ENCODE measurements at regions not wholly inside any gene's neighbourhood (a gene's known extent, or its start where the extent isn't known, plus 50 kb on each side); places are given as distances from the start of the nearest gene placed in this dataset.
"Not testable (repeated sequence)": the region's sequence is repeated elsewhere in the genome, so short reads cannot be mapped to it uniquely, and the experiment has no call there.

DNA sequence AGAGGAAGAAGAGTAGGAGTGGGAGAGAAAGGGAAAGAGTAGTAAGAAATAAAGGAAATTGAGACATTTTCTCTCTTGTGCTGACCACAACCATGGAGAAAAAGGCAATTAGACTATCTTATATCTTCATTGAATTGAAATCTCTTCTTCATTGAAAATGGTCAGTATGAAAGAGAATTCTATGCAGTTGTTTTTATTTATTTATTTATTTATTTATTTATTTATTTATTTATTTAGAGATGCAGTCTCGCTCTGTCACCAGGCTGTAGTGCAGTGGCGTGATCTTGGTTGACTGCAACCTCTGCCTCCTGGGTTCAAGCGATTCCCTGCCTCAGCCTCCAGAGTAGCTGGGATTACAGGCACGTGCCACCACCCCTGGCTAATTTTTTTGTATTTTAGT, 447.1 kb downstream of the PTPRC start:
- TF ChIP-seq, protein P1, sequence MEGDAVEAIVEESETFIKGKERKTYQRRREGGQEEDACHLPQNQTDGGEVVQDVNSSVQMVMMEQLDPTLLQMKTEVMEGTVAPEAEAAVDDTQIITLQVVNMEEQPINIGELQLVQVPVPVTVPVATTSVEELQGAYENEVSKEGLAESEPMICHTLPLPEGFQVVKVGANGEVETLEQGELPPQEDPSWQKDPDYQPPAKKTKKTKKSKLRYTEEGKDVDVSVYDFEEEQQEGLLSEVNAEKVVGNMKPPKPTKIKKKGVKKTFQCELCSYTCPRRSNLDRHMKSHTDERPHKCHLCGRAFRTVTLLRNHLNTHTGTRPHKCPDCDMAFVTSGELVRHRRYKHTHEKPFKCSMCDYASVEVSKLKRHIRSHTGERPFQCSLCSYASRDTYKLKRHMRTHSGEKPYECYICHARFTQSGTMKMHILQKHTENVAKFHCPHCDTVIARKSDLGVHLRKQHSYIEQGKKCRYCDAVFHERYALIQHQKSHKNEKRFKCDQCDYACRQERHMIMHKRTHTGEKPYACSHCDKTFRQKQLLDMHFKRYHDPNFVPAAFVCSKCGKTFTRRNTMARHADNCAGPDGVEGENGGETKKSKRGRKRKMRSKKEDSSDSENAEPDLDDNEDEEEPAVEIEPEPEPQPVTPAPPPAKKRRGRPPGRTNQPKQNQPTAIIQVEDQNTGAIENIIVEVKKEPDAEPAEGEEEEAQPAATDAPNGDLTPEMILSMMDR (conservative IDR thresholded peaks at IDR 0.05; ENCODE audit: control insufficient read depth, insufficient read depth, low read depth, low read length), result no peak
- no peak for DNase-seq (ENCODE audit: low read depth)
- H3K4me3 ChIP-seq (ENCODE audit: control insufficient read depth, low read depth, low read length), result no peak overlapping the region

DNA sequence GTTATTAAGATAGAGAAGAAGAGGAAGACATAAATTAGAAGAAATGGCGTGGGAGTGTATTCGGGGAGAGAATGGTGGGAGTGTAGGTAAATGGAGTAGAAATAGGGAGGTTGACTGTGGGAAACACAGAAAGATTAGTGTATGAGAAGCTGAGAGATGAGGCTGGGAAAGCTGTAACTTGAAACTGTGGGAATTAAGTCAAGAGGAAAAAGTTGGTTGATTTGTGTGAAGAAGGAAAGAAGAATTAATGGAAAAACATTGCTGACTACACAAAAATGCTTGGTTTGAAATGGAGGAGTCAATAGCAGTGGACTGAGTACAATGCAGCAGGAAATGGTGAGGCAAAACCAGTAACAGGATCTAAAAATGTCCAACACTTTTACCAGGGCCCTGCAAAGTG, 448.3 kb downstream of the PTPRC start:
- TF ChIP-seq, protein P1 (conservative IDR thresholded peaks at IDR 0.05; ENCODE audit: control insufficient read depth, insufficient read depth, low read depth, low read length), result no peak
- no peak for DNase-seq (ENCODE audit: low read depth)
- no peak overlapping the region for H3K4me3 ChIP-seq (ENCODE audit: control insufficient read depth, low read depth, low read length)

DNA sequence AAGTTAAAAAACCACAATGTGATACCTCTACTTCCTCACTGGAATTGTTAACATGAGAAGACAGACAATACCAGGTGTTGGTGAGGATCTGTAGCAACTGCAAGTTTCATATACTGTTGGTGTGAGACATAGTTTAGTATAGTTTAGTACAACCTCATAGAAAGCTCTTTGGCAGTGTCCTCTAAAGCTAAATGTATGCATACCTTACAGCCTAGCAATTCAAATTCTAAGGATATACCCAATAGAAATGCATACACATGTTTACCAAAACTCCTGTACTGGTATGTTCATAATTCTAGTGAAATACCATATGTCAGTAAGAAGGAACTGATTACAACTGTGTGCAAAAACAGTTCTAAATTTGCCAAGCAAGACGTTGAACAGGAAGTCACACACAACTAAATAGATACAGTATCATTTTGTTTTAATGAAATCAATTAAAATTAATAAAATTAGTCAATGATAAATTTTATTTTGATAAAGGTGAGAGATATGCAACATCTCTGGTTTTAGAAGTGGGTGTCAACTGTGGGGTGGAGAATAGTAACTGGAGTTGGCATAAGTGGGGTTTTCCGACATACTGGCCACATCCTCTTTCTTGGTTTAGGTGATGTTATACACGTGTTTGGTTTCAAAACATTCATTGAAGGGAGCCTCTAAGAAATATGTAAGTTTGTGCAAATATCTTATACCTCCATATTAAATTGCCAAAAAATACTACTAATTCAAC, 450.7 kb downstream of the PTPRC start:
- no peak for DNase-seq (ENCODE audit: low read depth)
- TF ChIP-seq, protein P1 (conservative IDR thresholded peaks at IDR 0.05; ENCODE audit: control insufficient read depth, insufficient read depth, low read depth, low read length), result no peak
- no peak overlapping the region for H3K4me3 ChIP-seq (ENCODE audit: control insufficient read depth, low read depth, low read length)

DNA sequence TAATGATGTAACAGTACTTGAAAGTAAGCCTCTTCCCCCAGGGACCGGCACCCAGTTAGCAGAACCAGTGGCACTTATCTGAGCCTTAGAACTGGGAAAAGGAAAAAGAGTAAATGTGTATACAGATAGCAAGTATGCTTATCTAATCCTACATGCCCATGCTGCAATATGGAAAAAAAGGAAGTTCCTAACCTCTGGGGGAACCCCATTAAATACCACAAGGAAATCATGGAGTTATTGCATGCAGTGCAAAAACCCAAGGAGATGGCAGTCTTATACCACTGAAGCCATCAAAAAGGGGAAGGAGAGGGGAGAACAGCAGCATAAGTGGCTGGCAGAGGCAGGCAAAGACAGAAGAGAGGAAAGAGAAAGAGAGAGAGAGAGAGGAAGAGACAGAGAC, 456.8 kb downstream of the PTPRC start:
- not testable (repeated sequence) for DNase-seq (ENCODE audit: low read depth)

DNA sequence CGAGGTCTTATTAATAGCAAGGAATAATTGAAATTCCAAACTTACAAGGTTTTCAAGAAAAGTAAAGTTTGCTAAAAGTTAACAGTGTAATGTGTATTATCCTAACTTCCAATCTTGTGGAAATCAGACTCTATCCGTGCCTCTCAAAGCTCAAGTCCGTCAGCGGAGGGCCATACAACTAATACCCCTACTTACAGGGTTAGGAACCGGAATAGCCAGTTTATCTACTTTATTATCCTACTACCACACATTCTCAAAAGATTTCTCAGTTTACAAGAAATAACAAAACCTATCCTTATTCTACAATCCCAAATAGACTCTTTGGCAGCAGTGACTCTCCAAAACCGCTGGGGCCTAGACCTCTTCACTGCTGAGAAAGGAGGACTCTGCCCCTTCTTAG, 457.8 kb downstream of the PTPRC start:
- TF ChIP-seq, protein P1 (conservative IDR thresholded peaks at IDR 0.05; ENCODE audit: control insufficient read depth, insufficient read depth, low read depth, low read length), result no peak
- H3K4me3 ChIP-seq (ENCODE audit: control insufficient read depth, low read depth, low read length), result no peak overlapping the region
- DNase-seq (ENCODE audit: low read depth), result no peak

More for the DNA sequence above, 456.8 kb downstream of the PTPRC start:
- H3K4me3 ChIP-seq (ENCODE audit: control insufficient read depth, low read depth, low read length), result not testable (repeated sequence)

DNA sequence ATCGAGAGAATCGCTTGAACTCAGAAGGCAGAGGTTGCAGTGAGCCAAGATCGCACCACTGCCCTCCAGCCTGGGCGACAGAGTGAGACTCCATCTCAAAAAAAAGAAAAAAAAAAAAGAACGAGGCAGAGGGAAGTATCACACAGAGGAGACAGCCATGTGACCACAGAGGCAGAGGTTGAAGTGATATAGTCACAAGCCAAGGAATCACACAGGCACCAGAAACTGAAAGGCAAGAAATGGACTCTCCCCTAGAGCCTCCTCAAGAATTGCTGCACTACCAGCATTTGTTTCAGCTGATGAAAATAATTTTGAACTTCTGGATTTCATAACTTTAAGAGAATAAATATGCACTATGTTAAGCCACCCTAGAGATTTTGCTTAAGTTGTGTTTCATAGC, 459.6 kb downstream of the PTPRC start:
- no peak overlapping the region for H3K4me3 ChIP-seq (ENCODE audit: control insufficient read depth, low read depth, low read length)
- TF ChIP-seq, protein P1 (conservative IDR thresholded peaks at IDR 0.05; ENCODE audit: control insufficient read depth, insufficient read depth, low read depth, low read length), result no peak
- DNase-seq (ENCODE audit: low read depth), result no peak

DNA sequence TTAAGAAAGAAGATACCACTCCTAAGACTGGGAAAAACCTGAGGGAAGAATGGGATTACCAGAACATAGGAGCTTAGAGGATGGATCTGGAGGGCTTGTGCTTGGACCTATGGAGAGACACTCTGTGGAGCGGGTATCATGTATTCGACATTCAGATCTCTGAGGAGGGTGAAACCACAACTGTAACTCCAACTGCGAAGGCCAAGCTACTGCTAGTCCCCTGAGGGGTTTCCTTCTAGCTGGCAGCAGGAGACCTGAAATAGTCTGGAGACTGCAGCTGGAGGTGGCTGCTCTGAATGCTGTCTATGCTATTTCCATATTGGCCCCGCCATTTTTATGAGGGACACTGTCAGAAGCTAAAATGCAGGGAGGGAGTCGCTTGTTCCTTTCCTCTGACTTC, 462.3 kb downstream of the PTPRC start:
- no peak for DNase-seq (ENCODE audit: low read depth)
- H3K4me3 ChIP-seq (ENCODE audit: control insufficient read depth, low read depth, low read length), result no peak overlapping the region
- TF ChIP-seq, protein P1 (conservative IDR thresholded peaks at IDR 0.05; ENCODE audit: control insufficient read depth, insufficient read depth, low read depth, low read length), result no peak

All from fibroblast of mammary gland (primary cell).